ENCODE measurements at regions not wholly inside any gene's neighbourhood (a gene's known extent, or its start where the extent isn't known, plus 50 kb on each side); places are given as distances from the start of the nearest gene placed in this dataset.

- DNase-seq (ENCODE audit: low read depth) = no peak
Observed at GRCh38 chr9:13555989-13556500, 276.6 kb upstream of the MPDZ start.

- DNase-seq (ENCODE audit: low read depth) = no peak
Observed at GRCh38 chr9:13555516-13555915, 276.0 kb upstream of the MPDZ start.

GRCh38 chr9:13554626-13555025 lies 275.1 kb upstream of the MPDZ start:
- DNase-seq (ENCODE audit: low read depth) = no peak

DNA sequence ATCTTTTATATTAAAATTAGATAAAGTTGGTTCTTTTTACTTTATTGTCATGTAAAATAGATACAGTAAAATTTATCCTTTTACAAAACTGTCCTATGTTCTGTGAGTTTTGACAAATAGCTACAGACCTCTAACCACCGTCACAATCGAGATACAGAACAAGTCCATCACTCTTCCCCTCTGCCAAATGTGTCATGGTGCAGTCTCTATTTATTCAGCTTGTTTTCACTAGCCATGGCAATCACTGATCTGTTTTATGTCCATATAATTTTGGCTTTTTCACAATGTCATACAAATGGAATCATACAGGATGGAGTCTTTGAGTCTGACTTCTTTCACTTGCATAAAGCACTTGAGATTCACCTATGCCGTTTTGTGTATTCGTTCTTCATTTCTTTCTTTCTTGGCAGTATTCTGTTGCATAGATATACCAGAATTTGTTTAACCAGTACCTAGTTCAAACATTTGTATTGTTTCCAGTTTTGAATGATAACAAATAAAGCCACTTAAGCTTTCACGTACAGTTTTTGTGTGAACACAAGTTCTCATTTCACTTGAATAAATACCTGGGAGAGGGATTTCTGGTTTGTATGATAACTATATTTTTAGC lies 273.2 kb upstream of the MPDZ start:
- DNase-seq (ENCODE audit: low read depth) = no peak

- DNase-seq (ENCODE audit: low read depth) = no peak
Observed at GRCh38 chr9:13550519-13550918, 271.0 kb upstream of the MPDZ start.

- DNase-seq (ENCODE audit: low read depth) = no peak
Observed at GRCh38 chr9:13548535-13548934, 269.0 kb upstream of the MPDZ start.

GRCh38 chr9:13535141-13535540 lies 255.6 kb upstream of the MPDZ start:
- no peak for DNase-seq (ENCODE audit: low read depth)

DNA sequence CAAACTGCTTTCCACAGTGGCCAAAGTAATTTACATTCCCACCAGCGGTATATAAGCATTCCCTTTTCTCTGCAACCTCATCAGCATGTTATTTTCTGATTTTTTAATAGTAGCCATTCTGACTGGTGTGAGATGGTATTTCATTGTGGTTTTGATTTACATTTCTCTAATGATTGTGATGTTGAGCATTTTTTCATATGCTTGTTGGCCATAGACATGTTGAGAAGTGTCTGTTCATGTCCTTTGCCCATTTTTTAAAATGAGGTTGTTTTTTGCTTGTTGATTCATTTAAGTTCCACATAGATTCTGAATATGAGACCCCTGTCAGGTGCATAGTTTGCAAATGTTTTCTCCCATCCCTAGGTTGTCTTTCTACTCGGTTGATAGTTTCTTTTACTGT lies 254.5 kb upstream of the MPDZ start:
- no peak for DNase-seq (ENCODE audit: low read depth)

- no peak for DNase-seq (ENCODE audit: low read depth)
Observed at GRCh38 chr9:13532407-13532806, 252.9 kb upstream of the MPDZ start.

DNA sequence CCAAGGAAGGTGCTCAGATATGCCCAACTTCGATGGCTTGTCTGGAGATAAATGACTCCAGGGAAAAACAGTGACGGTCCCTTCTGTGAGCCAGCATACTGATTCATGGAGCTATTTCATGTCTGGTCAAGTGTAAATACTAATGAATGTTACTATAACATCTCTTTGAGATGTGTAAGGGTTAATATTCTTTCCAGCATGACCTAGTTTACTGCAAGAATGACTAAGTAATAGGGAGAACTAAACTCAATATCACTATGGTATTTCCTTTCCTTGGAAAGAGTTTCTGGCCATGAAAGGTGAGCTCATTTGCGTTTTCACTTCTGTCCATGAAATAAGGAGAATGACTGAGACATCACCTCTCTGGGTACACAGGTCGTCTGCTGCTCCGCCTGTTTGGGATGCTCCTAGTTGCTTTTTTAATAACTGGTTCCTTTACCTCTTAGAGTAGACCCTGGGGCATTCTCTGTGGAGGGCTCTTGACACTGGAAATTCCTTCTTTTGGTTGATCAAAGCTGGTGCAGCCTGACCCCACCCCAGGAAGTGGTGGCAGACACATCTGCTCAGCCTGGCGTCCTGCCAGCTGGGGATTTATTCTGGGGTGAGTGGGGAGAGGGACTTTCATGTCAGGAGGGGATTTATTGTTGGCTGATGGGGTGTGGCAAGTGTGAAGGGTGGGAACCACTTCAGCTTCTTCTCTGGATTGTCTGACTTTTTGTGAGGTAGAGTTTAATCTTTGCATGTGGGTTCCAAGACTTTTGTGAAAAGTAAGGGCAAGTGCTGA lies 250.0 kb upstream of the MPDZ start:
- DNase-seq (ENCODE audit: low read depth) = no peak

GRCh38 chr9:13524245-13524644 lies 244.8 kb upstream of the MPDZ start:
- DNase-seq (ENCODE audit: low read depth) = no peak

DNA sequence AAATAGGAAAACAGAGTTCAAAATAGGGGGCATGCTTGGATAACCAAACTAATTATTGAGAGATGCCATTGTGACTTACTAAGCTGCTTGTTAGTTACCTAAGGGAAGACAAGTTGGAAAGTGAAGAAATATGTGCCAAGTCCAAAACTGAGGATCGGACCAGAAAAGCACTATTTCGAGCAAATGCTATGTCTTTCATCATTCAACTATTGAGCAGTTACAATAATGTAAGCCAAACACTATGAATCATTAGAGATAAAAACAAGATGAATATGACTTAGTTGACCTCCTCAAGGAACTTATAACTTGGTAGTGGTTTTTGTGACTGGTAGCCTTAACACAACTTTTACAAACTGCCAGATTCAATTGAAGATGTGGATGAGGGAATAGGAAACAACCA lies 240.6 kb upstream of the MPDZ start:
- no peak for DNase-seq (ENCODE audit: low read depth)

GRCh38 chr9:13513716-13514444 lies 234.4 kb upstream of the MPDZ start:
- no peak for DNase-seq (ENCODE audit: low read depth)

DNA sequence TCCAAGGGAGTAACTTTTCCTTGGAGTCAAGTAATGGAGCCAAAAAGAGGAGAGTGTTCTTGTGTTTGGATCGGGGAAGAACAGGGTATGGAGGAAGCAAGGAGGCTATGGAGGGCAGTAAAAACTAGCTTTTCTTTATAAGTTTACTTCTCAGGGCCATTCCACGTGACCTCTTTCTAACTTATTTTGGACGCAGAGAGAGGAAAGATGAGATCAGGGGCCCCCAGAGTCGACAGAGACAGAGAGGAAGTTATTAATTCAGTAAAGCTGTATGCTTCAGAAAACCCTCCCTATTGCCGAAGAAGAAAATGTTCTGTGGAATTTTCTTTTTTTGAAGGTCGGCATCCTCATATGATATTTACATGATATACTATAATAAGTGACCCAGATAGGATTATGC lies 233.8 kb upstream of the MPDZ start:
- DNase-seq (ENCODE audit: low read depth) = no peak

GRCh38 chr9:13508681-13509080 lies 229.2 kb upstream of the MPDZ start:
- DNase-seq (ENCODE audit: low read depth) = no peak

GRCh38 chr9:13508086-13508485 lies 228.6 kb upstream of the MPDZ start:
- no peak for DNase-seq (ENCODE audit: low read depth)

DNA sequence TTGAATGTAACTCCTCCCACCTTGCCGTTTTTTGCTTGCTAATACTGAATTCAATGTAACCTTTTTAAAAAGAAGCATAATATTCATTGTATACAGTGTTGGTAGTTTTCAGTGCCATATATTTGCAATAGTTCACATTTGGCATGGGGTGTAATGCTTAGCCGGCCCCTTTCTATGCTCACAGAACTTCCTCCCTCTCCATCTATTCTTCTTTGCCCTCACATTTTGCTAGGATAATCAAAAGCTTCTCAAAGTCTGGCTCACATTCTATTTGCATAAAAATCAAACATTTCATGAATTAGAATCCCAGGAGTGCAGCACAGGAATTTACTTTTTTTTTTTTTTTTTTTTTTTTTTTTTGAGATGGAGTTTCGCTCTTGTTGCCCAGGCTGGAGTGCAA lies 226.3 kb upstream of the MPDZ start:
- DNase-seq (ENCODE audit: low read depth) = no peak

DNA sequence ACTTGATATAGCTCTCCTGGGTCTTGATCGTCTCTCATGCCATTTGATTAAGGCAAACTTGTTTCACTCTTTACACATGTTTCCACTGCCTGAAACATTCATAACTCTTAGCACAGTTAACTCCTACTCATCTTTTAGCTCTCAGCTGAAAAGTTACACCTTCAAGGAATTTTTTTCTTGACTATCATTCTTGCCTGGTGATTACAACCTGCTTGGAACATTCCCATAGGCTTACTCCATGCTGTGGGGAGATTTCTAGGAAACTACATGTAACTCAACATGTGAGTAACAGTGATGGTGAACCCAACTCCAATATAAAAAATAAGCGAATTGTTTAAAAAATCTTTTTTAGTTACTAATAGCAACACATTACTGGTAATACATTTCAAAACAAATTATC lies 224.1 kb upstream of the MPDZ start:
- no peak for DNase-seq (ENCODE audit: low read depth)

- DNase-seq (ENCODE audit: low read depth) = no peak
Observed at GRCh38 chr9:13502484-13502883, 223.0 kb upstream of the MPDZ start.

DNA sequence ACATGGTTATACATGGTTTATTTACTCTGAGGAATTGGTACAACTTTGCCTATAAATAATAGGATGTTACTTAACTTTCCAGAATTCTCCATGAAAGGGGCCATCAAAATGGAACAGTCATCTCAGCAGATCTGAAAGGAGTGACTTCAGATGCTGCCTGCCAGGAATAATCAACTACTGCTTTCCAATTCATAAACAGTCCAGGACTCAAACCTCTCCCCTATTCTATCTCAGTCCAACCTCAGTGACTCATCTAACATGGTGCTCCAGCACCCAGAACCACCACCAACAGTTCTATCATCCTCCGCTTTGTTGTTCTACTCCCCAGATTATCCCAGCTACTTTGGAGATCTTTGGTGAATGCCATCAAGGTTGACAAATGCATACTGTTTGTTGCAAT lies 221.5 kb upstream of the MPDZ start:
- no peak for DNase-seq (ENCODE audit: low read depth)

DNA sequence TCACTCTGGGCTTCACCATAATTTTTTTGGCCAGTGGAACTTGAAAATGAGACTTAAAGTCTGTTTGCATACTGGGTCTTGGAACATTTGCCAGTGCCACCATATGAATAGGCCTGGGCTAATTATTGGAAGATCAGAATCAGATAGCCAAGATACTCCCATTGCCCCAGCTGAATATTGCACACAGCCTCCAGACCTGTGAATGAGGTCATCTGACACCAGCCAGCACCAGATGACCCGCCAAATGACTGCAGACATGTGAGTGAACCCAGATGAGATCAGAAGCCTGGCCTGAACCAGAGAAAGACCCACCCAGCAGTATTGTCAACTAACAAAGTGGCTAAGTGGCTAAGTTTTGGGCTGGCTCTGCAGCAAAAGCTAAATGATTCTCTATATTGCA lies 220.5 kb upstream of the MPDZ start:
- no peak for DNase-seq (ENCODE audit: low read depth)

- DNase-seq (ENCODE audit: low read depth) = no peak
Observed at GRCh38 chr9:13493697-13494096, 214.2 kb upstream of the MPDZ start.
